Breast epithelium (tissue), 3 donors: ENCODE measurements at regions not wholly inside any gene's neighbourhood (a gene's known extent, or its start where the extent isn't known, plus 50 kb on each side); places are given as distances from the start of the nearest gene placed in this dataset.

ENCODE experiments used
- CTCF ChIP-seq, 3 donors: fragments of 450-650 bp; IDR thresholded peaks; one replicate each; pipeline ENCODE4 v1.5.1; 2016 to 2017; ENCODE audit warnings: antibody characterized with exemption in 3 of 3, mild to moderate bottlenecking in 3 of 3, moderate library complexity in 3 of 3
- POLR2AphosphoS5 ChIP-seq, 3 donors: sonication (generic); formaldehyde crosslinking; IDR thresholded peaks; one replicate each; pipeline ENCODE4 v1.6.1; 2017; ENCODE audit warnings: antibody characterized with exemption in 3 of 3

- no peak for TF ChIP-seq POLR2AphosphoS5 (IDR thresholded peaks at IDR 0.05)
- no peak for TF ChIP-seq CTCF (IDR thresholded peaks at IDR 0.05)
Measured at GRCh38 chr9:111098093-111098492, 59.8 kb upstream of the LPAR1 start.
